Endothelial cell of hepatic sinusoid (primary cell): ENCODE measurements at regions not wholly inside any gene's neighbourhood (a gene's known extent, or its start where the extent isn't known, plus 50 kb on each side); places are given as distances from the start of the nearest gene placed in this dataset.

Source experiments
- in situ Hi-C: cut with HindIII; loops from 2 replicates; pipeline ENCODE4 v1.10.0; 2017; ENCODE audit warnings: low sequenced_read_pairs

DNA sequence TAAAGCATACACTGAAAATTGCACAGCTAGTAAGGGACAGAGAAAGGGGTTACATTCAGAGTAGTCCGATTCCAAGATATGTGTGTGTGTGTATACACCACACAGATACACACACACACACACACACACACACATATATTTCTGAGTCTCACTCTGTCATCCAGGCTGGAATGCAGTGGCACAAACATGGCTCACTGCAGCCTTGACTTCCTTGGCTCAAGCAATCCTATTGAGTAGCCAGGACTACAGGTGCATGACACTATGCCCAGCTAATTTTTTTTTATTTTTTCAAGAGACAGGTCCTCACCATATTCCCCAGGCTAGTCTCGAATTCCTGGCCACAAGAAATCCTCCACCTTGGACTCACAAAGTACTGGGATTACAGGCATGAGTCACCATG is 68.1 kb upstream of the ITPRID2 start:
- in situ Hi-C loops, result no loop called here

DNA sequence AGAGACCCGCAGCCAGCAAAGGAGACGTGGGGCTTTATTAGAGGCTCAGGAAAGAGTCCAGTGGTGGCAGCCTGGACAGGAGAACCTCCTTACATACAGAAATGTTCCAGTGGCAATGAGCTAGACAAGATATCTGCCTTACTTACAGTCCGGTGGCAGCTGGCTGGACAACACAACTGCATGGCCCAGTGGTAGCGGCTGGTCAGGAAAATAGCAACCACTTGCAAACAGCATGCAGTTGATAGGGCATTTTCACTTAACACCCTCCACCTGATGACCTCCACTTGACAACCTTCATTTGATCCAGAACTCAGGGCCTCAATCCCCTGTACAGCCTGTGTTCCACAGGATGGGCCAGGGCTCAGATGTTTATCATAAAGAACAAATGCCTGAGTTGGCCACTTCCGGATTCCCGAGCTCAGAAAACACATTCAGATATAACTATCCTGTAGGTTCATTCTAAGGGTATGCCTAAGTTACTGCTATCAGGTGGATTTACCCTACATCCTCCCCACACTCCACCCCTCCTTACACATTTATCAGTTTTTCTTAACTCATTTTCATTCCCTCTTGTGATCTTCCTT is 63.3 kb upstream of the ITPRID2 start:
- in situ Hi-C loops, result no loop called here

- in situ Hi-C loops, result no loop called here
Measured at GRCh38 chr2:181829230-181829629, 62.3 kb upstream of the ITPRID2 start.

- in situ Hi-C loops, result no loop called here
Measured at GRCh38 chr2:181832015-181832414, 59.5 kb upstream of the ITPRID2 start.

- in situ Hi-C loops, result no loop called here
Measured at GRCh38 chr2:181836583-181836982, 54.9 kb upstream of the ITPRID2 start.

DNA sequence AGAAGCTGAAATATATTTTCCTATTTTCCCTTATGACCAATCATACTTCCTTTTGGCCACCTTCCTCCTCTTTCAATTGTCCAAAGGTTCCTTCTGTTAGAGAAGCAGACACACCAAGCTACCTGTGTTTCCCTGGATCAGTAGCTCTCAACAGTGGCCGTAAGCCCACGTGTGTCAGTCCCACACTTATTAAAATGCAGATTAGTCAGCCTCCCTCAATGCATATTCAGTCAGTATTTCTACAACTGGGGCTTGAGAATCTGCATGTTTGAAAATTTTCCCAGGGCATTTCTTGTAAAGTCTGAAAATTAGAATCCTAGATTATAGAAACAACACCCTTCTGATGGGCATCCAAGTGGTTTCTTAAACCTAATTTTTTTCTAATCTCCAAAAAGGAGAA is 54.0 kb upstream of the ITPRID2 start:
- in situ Hi-C loops, result no loop called here

GRCh38 chr2:181839811-181840210 is 51.7 kb upstream of the ITPRID2 start:
- in situ Hi-C loops, result no loop called here

DNA sequence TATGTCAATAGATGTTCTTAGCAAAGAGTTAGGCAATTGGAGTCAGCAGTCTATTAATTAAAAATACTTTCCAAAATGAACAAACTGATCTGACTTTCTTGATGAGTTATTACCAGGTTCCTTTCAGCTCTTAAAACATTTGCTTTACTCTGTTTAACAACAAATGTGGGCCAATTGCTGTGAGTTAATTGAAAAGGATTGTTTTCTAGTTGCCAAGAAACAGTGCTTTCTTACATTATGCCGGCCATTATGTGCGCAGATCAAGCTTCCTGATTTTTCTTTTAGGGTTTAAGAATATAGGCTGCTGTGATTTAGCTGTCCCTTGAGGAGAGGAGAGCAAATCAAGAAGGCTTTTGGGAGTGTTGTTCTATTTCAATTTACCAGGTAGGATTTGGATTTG is 50.5 kb upstream of the ITPRID2 start:
- in situ Hi-C loops, result no loop called here
